WTC11 (cell line): ENCODE measurements at regions not wholly inside any gene's neighbourhood (a gene's known extent, or its start where the extent isn't known, plus 50 kb on each side); places are given as distances from the start of the nearest gene placed in this dataset.

Experiments
- ATAC-seq: fragments of 200-7000 bp; cut with Tn5 transposase; 2 replicates; pipeline ENCODE4 v1.10.0; 2021; ENCODE audit warnings: mild to moderate bottlenecking, moderate library complexity
- CTCF ChIA-PET: fragments of 300-600 bp; sonication (Branson Sonifier 250); formaldehyde crosslinking; loops from one replicate; lab custom pipeline; 2021; ENCODE audit warnings: antibody characterized with exemption; lab: Charles Lee
- POLR2A ChIA-PET: fragments of 350-600 bp; sonication (Branson Sonifier 250); formaldehyde crosslinking; loops from one replicate; lab custom pipeline; 2021; ENCODE audit warnings: antibody characterized with exemption; lab: Charles Lee
- DNase-seq: peaks from one replicate; pipeline ENCODE4 v3.0.0; 2021; ENCODE audit warnings: low spot score
- H3K27ac Mint-ChIP-seq: 2 replicates; pipeline ENCODE4 v1.8.0; 2021; ENCODE audit warnings: mixed read lengths
- H3K27me3 Mint-ChIP-seq: 2 replicates; pipeline ENCODE4 v1.8.0; 2021; ENCODE audit warnings: low read depth, mild to moderate bottlenecking, moderate library complexity, mixed read lengths
- H3K36me3 Mint-ChIP-seq: 2 replicates; pipeline ENCODE4 v1.8.0; 2021; ENCODE audit warnings: mixed read lengths
- H3K4me1 Mint-ChIP-seq: 2 replicates; pipeline ENCODE4 v1.8.0; 2022; ENCODE audit warnings: mixed read lengths
- H3K4me3 Mint-ChIP-seq: 2 replicates; pipeline ENCODE4 v1.8.0; 2021; ENCODE audit warnings: mild to moderate bottlenecking, moderate library complexity, mixed read lengths
- H3K9me3 Mint-ChIP-seq: 2 replicates; pipeline ENCODE4 v1.8.0; 2021; ENCODE audit warnings: mixed read lengths
- AR ChIP-seq: fragments of 250-450 bp; sonication (Bioruptor Pico); IDR thresholded peaks from 2 replicates; pipeline ENCODE4 v1.9.0; 2021; ENCODE audit warnings: mild to moderate bottlenecking
- ETV6 ChIP-seq: sonication (generic); formaldehyde crosslinking; IDR thresholded peaks from 2 replicates; pipeline ENCODE4 v1.8.1; 2022; ENCODE audit warnings: mild to moderate bottlenecking, missing genetic modification reagents
- FOXK1 ChIP-seq: sonication (generic); formaldehyde crosslinking; IDR thresholded peaks from 2 replicates; pipeline ENCODE4 v1.8.0; 2022; ENCODE audit warnings: mild to moderate bottlenecking, moderate library complexity, missing genetic modification reagents
- GRHL2 ChIP-seq: fragments of 250-450 bp; sonication (Bioruptor Pico); IDR thresholded peaks from 2 replicates; pipeline ENCODE4 v1.8.0; 2022; ENCODE audit warnings: mild to moderate bottlenecking, moderate library complexity; ENCODE audit not compliant: insufficient replicate concordance, severe bottlenecking
- IRF1 ChIP-seq: sonication (generic); formaldehyde crosslinking; IDR thresholded peaks from 2 replicates; pipeline ENCODE4 v1.8.0; 2023; ENCODE audit warnings: missing genetic modification reagents
- MYBL2 ChIP-seq: sonication (generic); formaldehyde crosslinking; IDR thresholded peaks from 2 replicates; pipeline ENCODE4 v1.8.1; 2023; ENCODE audit warnings: mild to moderate bottlenecking, moderate library complexity, missing genetic modification reagents
- NFE2L1 ChIP-seq: sonication (generic); formaldehyde crosslinking; IDR thresholded peaks from 2 replicates; pipeline ENCODE4 v1.8.1; 2023; ENCODE audit warnings: missing genetic modification reagents
- OVOL2 ChIP-seq: fragments of 250-450 bp; sonication (Bioruptor Pico); IDR thresholded peaks from 2 replicates; pipeline ENCODE4 v1.9.0; 2021; ENCODE audit warnings: mild to moderate bottlenecking, borderline replicate concordance
- SOX15 ChIP-seq: fragments of 250-450 bp; sonication (Bioruptor Pico); IDR thresholded peaks from 2 replicates; pipeline ENCODE4 v1.9.0; 2021; ENCODE audit warnings: mild to moderate bottlenecking
- TEAD4 ChIP-seq: sonication (generic); formaldehyde crosslinking; IDR thresholded peaks from 2 replicates; pipeline ENCODE4 v1.8.0; 2022; ENCODE audit warnings: mild to moderate bottlenecking, missing genetic modification reagents
- USF1 ChIP-seq: sonication (generic); formaldehyde crosslinking; IDR thresholded peaks from 2 replicates; pipeline ENCODE4 v1.8.0; 2022; ENCODE audit warnings: mild to moderate bottlenecking, missing genetic modification reagents
- USF2 ChIP-seq: sonication (generic); formaldehyde crosslinking; IDR thresholded peaks from 2 replicates; pipeline ENCODE4 v1.8.1; 2023; ENCODE audit warnings: mild to moderate bottlenecking, missing genetic modification reagents, moderate library complexity
- ZBTB21 ChIP-seq: sonication (generic); formaldehyde crosslinking; IDR thresholded peaks from 2 replicates; pipeline ENCODE4 v1.8.1; 2023; ENCODE audit warnings: mild to moderate bottlenecking, missing genetic modification reagents, borderline replicate concordance
- ZBTB43 ChIP-seq: sonication (generic); formaldehyde crosslinking; IDR thresholded peaks from 2 replicates; pipeline ENCODE4 v1.8.1; 2023; ENCODE audit warnings: mild to moderate bottlenecking, missing genetic modification reagents
- ZNF219 ChIP-seq: sonication (generic); formaldehyde crosslinking; IDR thresholded peaks from 2 replicates; pipeline ENCODE4 v1.8.0; 2023; ENCODE audit warnings: missing genetic modification reagents, mild to moderate bottlenecking, borderline replicate concordance
- ZNF532 ChIP-seq: fragments of 250-450 bp; sonication (Bioruptor Pico); IDR thresholded peaks from 2 replicates; pipeline ENCODE4 v1.9.0; 2021; ENCODE audit warnings: mild to moderate bottlenecking, borderline replicate concordance

GRCh38 chr3:72397586-72397985 lies 450.7 kb downstream of the SHQ1 start:
- peak; percentile 42; the same call in 1 of the 2 replicates for TF ChIP-seq FOXK1 (CRISPR knock-in tag)
- TF ChIP-seq TEAD4 (CRISPR knock-in tag): no peak
- TF ChIP-seq SOX15: no peak
- TF ChIP-seq ZNF219 (CRISPR knock-in tag): no peak
- no peak for TF ChIP-seq ZBTB43
- TF ChIP-seq GRHL2: no peak
- no peaks in the 10 kb centered on the region for H3K9me3 Mint-ChIP-seq
- ChIA-PET POLR2A (interaction anchor here (0.6 to 0.7 kb wide), 2 partner anchors 14 to 423 kb away, joined by 3 read pairs; no protein-coding TSS in a partner anchor), CTCF (interaction anchor here (1.0 kb wide), 1 partner anchor 425 kb away, joined by 6 read pairs; no protein-coding TSS in a partner anchor)
- no peaks in the 10 kb centered on the region for H3K27me3 Mint-ChIP-seq
- H3K36me3 Mint-ChIP-seq: no peaks in the 10 kb centered on the region
- peaks cover 73% of the 10 kb centered on the region for H3K4me1 Mint-ChIP-seq
- H3K4me3 Mint-ChIP-seq: no peak overlapping the region; the same call in 1 of the 2 replicates
- no peak overlapping the region; the same call in 1 of the 2 replicates for H3K27ac Mint-ChIP-seq
- DNase-seq (no peak), ATAC-seq (peak; percentile 77)

GRCh38 chr3:72396899-72397298 lies 451.3 kb downstream of the SHQ1 start:
- CTCF ChIA-PET: interaction anchor here (1.0 kb wide), 1 partner anchor 426 kb away, joined by 6 read pairs; no protein-coding TSS in a partner anchor

GRCh38 chr3:72395776-72396311 lies 452.4 kb downstream of the SHQ1 start:
- CTCF ChIA-PET: no interaction called here
- ATAC-seq: no peak
- Mint-ChIP-seq H3K4me3 (no peak overlapping the region), H3K27ac (no peak overlapping the region; the same call in 1 of the 2 replicates), H3K4me1 (peaks cover 56% of the 10 kb centered on the region)
- TF ChIP-seq ZBTB21 (CRISPR knock-in tag) (no peak), AR (CRISPR knock-in tag) (no peak), NFE2L1 (CRISPR knock-in tag) (no peak), ZNF532 (CRISPR knock-in tag) (no peak), OVOL2 (CRISPR knock-in tag) (no peak), ETV6 (CRISPR knock-in tag) (no peak)
- TF ChIP-seq, all 79 proteins: peak for 0
- H3K36me3 Mint-ChIP-seq: no peaks in the 10 kb centered on the region
- H3K9me3 Mint-ChIP-seq: no peaks in the 10 kb centered on the region
- no peaks in the 10 kb centered on the region for H3K27me3 Mint-ChIP-seq
- no peak for DNase-seq
- POLR2A ChIA-PET: no interaction called here

More at GRCh38 chr3:72396899-72397298, 451.3 kb downstream of the SHQ1 start:
- Mint-ChIP-seq H3K27ac (no peak overlapping the region), H3K4me3 (no peak overlapping the region), H3K27me3 (no peaks in the 10 kb centered on the region), H3K9me3 (no peaks in the 10 kb centered on the region), H3K36me3 (no peaks in the 10 kb centered on the region), H3K4me1 (peaks cover 67% of the 10 kb centered on the region)
- DNase-seq: no peak
- no peak for TF ChIP-seq GRHL2
- no peak for TF ChIP-seq IRF1
- TF ChIP-seq USF1: peak; percentile 58
- TF ChIP-seq USF2: peak; percentile 75
- TF ChIP-seq MYBL2: no peak
- no peak for ATAC-seq
- POLR2A ChIA-PET: interaction anchor here (0.6 kb wide), 1 partner anchor 14 kb away, joined by 3 read pairs; no protein-coding TSS in a partner anchor
